GM21529 (cell line): ENCODE measurements at regions not wholly inside any gene's neighbourhood (a gene's known extent, or its start where the extent isn't known, plus 50 kb on each side); places are given as distances from the start of the nearest gene placed in this dataset.

Source experiments
- ATAC-seq: cut with Tn5 transposase; IDR thresholded peaks from one replicate; pipeline ENCODE4 v1.9.1; 2021; ENCODE audit not compliant: unreplicated experiment

- ATAC-seq, result no peak
Measured at GRCh38 chr17:79231766-79232287, 157.2 kb downstream of the ENGASE start.

- ATAC-seq, result no peak
Measured at GRCh38 chr17:79230576-79230975, 156.0 kb downstream of the ENGASE start.

GRCh38 chr17:79226037-79226436, 151.4 kb downstream of the ENGASE start:
- ATAC-seq, result no peak

- ATAC-seq, result no peak
Measured at GRCh38 chr17:79224903-79225302, 150.3 kb downstream of the ENGASE start.

GRCh38 chr17:79224476-79224875, 149.9 kb downstream of the ENGASE start:
- no peak for ATAC-seq

- no peak for ATAC-seq
Measured at GRCh38 chr17:79223953-79224352, 149.3 kb downstream of the ENGASE start.

- ATAC-seq, result no peak
Measured at GRCh38 chr17:79223471-79223870, 148.8 kb downstream of the ENGASE start.

- no peak for ATAC-seq
Measured at GRCh38 chr17:79221597-79221996, 147.0 kb downstream of the ENGASE start.

- ATAC-seq, result no peak
Measured at GRCh38 chr17:79220713-79221291, 146.2 kb downstream of the ENGASE start.

GRCh38 chr17:79220201-79220712, 145.6 kb downstream of the ENGASE start:
- ATAC-seq, result no peak

- ATAC-seq, result no peak
Measured at GRCh38 chr17:79219208-79219935, 144.7 kb downstream of the ENGASE start.

- ATAC-seq, result no peak
Measured at GRCh38 chr17:79218825-79219200, 144.2 kb downstream of the ENGASE start.

- ATAC-seq, result no peak
Measured at GRCh38 chr17:79218175-79218824, 143.7 kb downstream of the ENGASE start.

GRCh38 chr17:79217473-79218135, 143.0 kb downstream of the ENGASE start:
- ATAC-seq, result no peak

- no peak for ATAC-seq
Measured at GRCh38 chr17:79216826-79217225, 142.2 kb downstream of the ENGASE start.

GRCh38 chr17:79216391-79216790, 141.8 kb downstream of the ENGASE start:
- no peak for ATAC-seq

GRCh38 chr17:79215631-79216030, 141.0 kb downstream of the ENGASE start:
- ATAC-seq, result no peak

GRCh38 chr17:79214940-79215604, 140.4 kb downstream of the ENGASE start:
- no peak for ATAC-seq

- ATAC-seq, result no peak
Measured at GRCh38 chr17:79214459-79214858, 139.8 kb downstream of the ENGASE start.

- ATAC-seq, result no peak
Measured at GRCh38 chr17:79213305-79213704, 138.7 kb downstream of the ENGASE start.
